Adrenal gland (tissue), 5 donors: ENCODE measurements at regions not wholly inside any gene's neighbourhood (a gene's known extent, or its start where the extent isn't known, plus 50 kb on each side); places are given as distances from the start of the nearest gene placed in this dataset.

Source experiments
- CTCF ChIP-seq, 6 experiments: fragments of 450-650 bp in 4 of 6; fragments of 200-600 bp in 2 of 6; sonication (generic) in 1 of 6; IDR thresholded peaks; 1 replicate in 5 of 6; 2 replicates in 1 of 6; pipeline versions ENCODE4 v1.5.1 to v1.8.0; 2016 to 2021; ENCODE audit warnings: antibody characterized with exemption in 6 of 6, mild to moderate bottlenecking in 2 of 6, moderate library complexity in 1 of 6
- POLR2A ChIP-seq, 2 donors: fragments of 450-650 bp; IDR thresholded peaks; one replicate each; pipeline ENCODE4 v1.6.1; 2017; ENCODE audit warnings: antibody characterized with exemption in 2 of 2, mild to moderate bottlenecking in 2 of 2, moderate library complexity in 1 of 2
- donor health status: DM: no; HTN: no; CAD: no.

- TF ChIP-seq CTCF (IDR thresholded peaks at IDR 0.05) (no peak), POLR2A (IDR thresholded peaks at IDR 0.05) (no peak)
These were observed 1153.1 kb upstream of the B3GALT2 start for GRCh38 chr1:194339471-194339870.
